IMR-90 (cell line): ENCODE measurements at regions not wholly inside any gene's neighbourhood (a gene's known extent, or its start where the extent isn't known, plus 50 kb on each side); places are given as distances from the start of the nearest gene placed in this dataset.

ENCODE experiments used
- ATAC-seq: fragments of 200-7000 bp; cut with Tn5 transposase; 2 replicates; pipeline ENCODE4 v1.9.1; 2020; ENCODE audit warnings: low read depth, mild to moderate bottlenecking, moderate library complexity
- BruUV-seq: library from RNA; stranded (reverse); fragments of 400-500 nt; replicated peaks from 2 replicates; lab custom pipeline; 2021; lab: Mats Ljungman, UMichigan
- CTCF ChIA-PET: fragments of 300-600 bp; formaldehyde crosslinking; extraction: SDS; loops from one replicate; lab custom pipeline; 2021; ENCODE audit warnings: antibody characterized with exemption; lab: Yijun Ruan, JAX
- POLR2A ChIA-PET: fragments of 300-600 bp; sonication (Branson Sonifier 250); formaldehyde crosslinking; loops from one replicate; lab custom pipeline; 2022; ENCODE audit warnings: antibody characterized with exemption; ENCODE audit not compliant: unreplicated experiment; lab: Charles Lee
- DNase-seq: peaks from one replicate; pipeline ENCODE4 v3.0.0; 2013
- H2AFZ ChIP-seq: replicated peaks from 2 replicates; pipeline ENCODE3; 2013; ENCODE audit warnings: low read length, mild to moderate bottlenecking; ENCODE audit not compliant: poor library complexity
- H2AK5ac ChIP-seq: 2 replicates; pipeline ENCODE4 v1.6.1; 2013; ENCODE audit warnings: low read depth, low read length, inconsistent platforms
- H2AK9ac ChIP-seq: replicated peaks from 2 replicates; pipeline ENCODE3; 2013; ENCODE audit warnings: mild to moderate bottlenecking, low read depth, low read length, moderate library complexity; ENCODE audit not compliant: poor library complexity
- H2BK120ac ChIP-seq: 2 replicates; pipeline ENCODE4 v1.6.1; 2013; ENCODE audit warnings: low read depth, low read length, inconsistent platforms
- H2BK15ac ChIP-seq: 3 replicates; pipeline ENCODE4 v1.6.1; 2013; ENCODE audit warnings: low read depth, low read length, inconsistent platforms
- H2BK20ac ChIP-seq: 2 replicates; pipeline ENCODE4 v1.6.1; 2013; ENCODE audit warnings: low read depth, mild to moderate bottlenecking, inconsistent platforms, low read length, moderate library complexity
- H2BK5ac ChIP-seq: 2 replicates; pipeline ENCODE4 v1.6.1; 2013; ENCODE audit warnings: mild to moderate bottlenecking, low read depth, low read length, inconsistent platforms; ENCODE audit not compliant: poor library complexity, severe bottlenecking
- H3K14ac ChIP-seq: replicated peaks from 2 replicates; pipeline ENCODE4 v1.6.1; 2013; ENCODE audit warnings: low read depth, low read length, inconsistent platforms
- H3K18ac ChIP-seq: 2 replicates; pipeline ENCODE4 v1.6.1; 2013; ENCODE audit warnings: low read depth, low read length, control low read depth
- H3K23ac ChIP-seq: 2 replicates; pipeline ENCODE4 v1.6.1; 2013; ENCODE audit warnings: low read depth, low read length, inconsistent platforms
- H3K27ac ChIP-seq: 2 replicates; pipeline ENCODE4 v1.5.1; 2013; ENCODE audit warnings: mild to moderate bottlenecking, control low read depth, low read length; ENCODE audit not compliant: insufficient read depth
- H3K27me3 ChIP-seq: 2 replicates; pipeline ENCODE4 v1.6.1; 2013; ENCODE audit warnings: low read length; ENCODE audit not compliant: control insufficient read depth, insufficient read depth
- H3K36me3 ChIP-seq: 2 replicates; pipeline ENCODE4 v1.6.1; 2013; ENCODE audit warnings: low read length, mixed read lengths; ENCODE audit not compliant: control insufficient read depth, insufficient read depth
- H3K4ac ChIP-seq: 2 replicates; pipeline ENCODE4 v1.6.1; 2013; ENCODE audit warnings: low read depth, low read length, inconsistent platforms
- H3K4me1 ChIP-seq: 2 replicates; pipeline ENCODE4 v1.6.1; 2013; ENCODE audit warnings: low read length, mixed read lengths; ENCODE audit not compliant: control insufficient read depth, insufficient read depth
- H3K4me2 ChIP-seq: 2 replicates; pipeline ENCODE4 v1.6.1; 2013; ENCODE audit warnings: low read depth, mild to moderate bottlenecking, control low read depth, low read length, moderate library complexity
- H3K4me3 ChIP-seq: 2 replicates; pipeline ENCODE4 v1.5.1; 2013; ENCODE audit warnings: low read depth, mild to moderate bottlenecking, control low read depth, low read length, moderate library complexity; ENCODE audit not compliant: insufficient read depth
- H3K56ac ChIP-seq: 2 replicates; pipeline ENCODE4 v1.6.1; 2013; ENCODE audit warnings: low read length, inconsistent platforms; ENCODE audit not compliant: insufficient read depth; ENCODE audit errors: extremely low read depth
- H3K79me1 ChIP-seq, 2 experiments: 2 replicates each; pipeline ENCODE4 v1.6.1; 2013; ENCODE audit warnings: low read length in 2 of 2, inconsistent platforms in 1 of 2, low read depth in 1 of 2
- H3K9ac ChIP-seq: 2 replicates; pipeline ENCODE4 v1.6.1; 2013; ENCODE audit warnings: low read depth, low read length, control low read depth
- H3K9me1 ChIP-seq: 2 replicates; pipeline ENCODE4 v1.6.1; 2013; ENCODE audit warnings: low read length, inconsistent platforms; ENCODE audit not compliant: insufficient read depth
- H3K9me3 ChIP-seq: 2 replicates; pipeline ENCODE4 v1.6.1; 2013; ENCODE audit warnings: low read length; ENCODE audit not compliant: control insufficient read depth, insufficient read depth
- H4K20me1 ChIP-seq: 2 replicates; pipeline ENCODE4 v1.6.1; 2013; ENCODE audit warnings: low read length, inconsistent platforms; ENCODE audit not compliant: insufficient read depth
- H4K5ac ChIP-seq: 2 replicates; pipeline ENCODE4 v1.6.1; 2013; ENCODE audit warnings: mild to moderate bottlenecking, low read depth, low read length, control low read depth
- H4K8ac ChIP-seq, 2 experiments: 2 replicates each; pipeline ENCODE4 v1.6.1; 2013; ENCODE audit warnings: low read depth in 2 of 2, low read length in 2 of 2, control low read depth in 1 of 2, inconsistent platforms in 1 of 2
- H4K91ac ChIP-seq: 2 replicates; pipeline ENCODE4 v1.6.1; 2013; ENCODE audit warnings: low read depth, low read length, inconsistent platforms; ENCODE audit not compliant: insufficient read depth
- MAZ ChIP-seq: IDR thresholded peaks from 2 replicates; pipeline ENCODE4 v1.6.1; 2012; ENCODE audit warnings: low read depth, mild to moderate bottlenecking, low read length, improper control_type of control experiment, moderate library complexity, borderline replicate concordance
- WGBS, 2 experiments: methylation state at CpG; one replicate each; pipeline versions ENCODE4 v1.1.5 to v1.1.7; 2013; ENCODE audit warnings: missing lambda C conversion rate in 2 of 2; ENCODE audit not compliant: insufficient read length in 1 of 2; ENCODE audit errors: extremely low coverage in 2 of 2; 5-methylcytosine and 5-hydroxymethylcytosine counted together
- dilution Hi-C: fragments of 300-500 bp; cut with HindIII; formaldehyde crosslinking; loops from one replicate; pipeline ENCODE4 v1.14.3; 2018; ENCODE audit warnings: low sequenced_read_pairs; ENCODE audit not compliant: unreplicated experiment
- in situ Hi-C: fragments of 300-500 bp; cut with MboI; formaldehyde crosslinking; loops from 3 replicates; pipeline ENCODE4 v1.14.3; 2019; ENCODE audit warnings: low sequenced_read_pairs, inconsistent platforms, mixed read lengths
- intact Hi-C: fragments of 100-400 bp; cut with micrococcal nuclease; formaldehyde crosslinking; loops from 2 replicates; pipeline ENCODE4 v1.10.0; 2022

- no peaks in the 10 kb centered on the region for H3K9me1 ChIP-seq
- no peak overlapping the region for H3K23ac ChIP-seq
- CTCF ChIA-PET: no interaction called here
- DNase-seq: no peak
- H2AFZ ChIP-seq: no peak overlapping the region
- no peak overlapping the region for H4K5ac ChIP-seq
- no peak overlapping the region for H2AK9ac ChIP-seq
- no peak overlapping the region for H4K8ac ChIP-seq
- no peak overlapping the region for H3K9ac ChIP-seq
- 17% methylated on average over 1 of the region's 5 CpGs; no CpG with 5 or more reads in 1 of the 2 experiments for WGBS, 2 experiments
- H4K91ac ChIP-seq: no peak overlapping the region
- H3K27ac ChIP-seq: no peak overlapping the region
- BruUV-seq: no TSS peak
- H3K4me2 ChIP-seq: no peak overlapping the region
- no peak overlapping the region for H3K4ac ChIP-seq
- no peak for ATAC-seq
- TF ChIP-seq MAZ: no peak
- H2BK20ac ChIP-seq: no peak overlapping the region
- H3K18ac ChIP-seq: no peak overlapping the region
- no peaks in the 10 kb centered on the region for H3K27me3 ChIP-seq
- H2BK15ac ChIP-seq: no peak overlapping the region
- H2AK5ac ChIP-seq: no peak overlapping the region
- H2BK5ac ChIP-seq: no peak overlapping the region
- no peak overlapping the region for H3K56ac ChIP-seq
- no peaks in the 10 kb centered on the region for H3K36me3 ChIP-seq
- no peak overlapping the region for H2BK120ac ChIP-seq
- no peak overlapping the region for H3K14ac ChIP-seq
- POLR2A ChIA-PET: no interaction called here
- no peaks in the 10 kb centered on the region for H3K79me1 ChIP-seq
- H3K9me3 ChIP-seq: peaks cover 12% of the 10 kb centered on the region
- no peaks in the 10 kb centered on the region for H4K20me1 ChIP-seq
- intact Hi-C loops: no loop called here
- dilution Hi-C loops: no loop called here
- H3K4me3 ChIP-seq: no peak overlapping the region
- in situ Hi-C loops: no loop called here
- no peaks in the 10 kb centered on the region for H3K4me1 ChIP-seq
Measured at GRCh38 chr3:5657106-5657505, 469.6 kb downstream of the EDEM1 start.
